CD14-positive monocyte (primary cell): ENCODE measurements at regions not wholly inside any gene's neighbourhood (a gene's known extent, or its start where the extent isn't known, plus 50 kb on each side); places are given as distances from the start of the nearest gene placed in this dataset.
A peak's percentile ranks its signal among the peaks of the same experiment; 100 is the strongest.

Experiments
- DNase-seq, 3 donors: peaks; one replicate each; pipeline ENCODE4 v3.0.0-alpha.2; 2011 to 2022
- H2AFZ ChIP-seq: 2 replicates; pipeline ENCODE4 v1.6.0; 2012; ENCODE audit warnings: mild to moderate bottlenecking, low read depth, low read length, inconsistent platforms; ENCODE audit not compliant: insufficient read depth, poor library complexity, severe bottlenecking
- H3K27ac ChIP-seq, 2 donors: 1 replicate in 1 of 2; 2 replicates in 1 of 2; pipeline ENCODE4 v1.5.1; 2012 to 2013; ENCODE audit warnings: low read length in 2 of 2, control low read depth in 1 of 2, inconsistent platforms in 1 of 2, low read depth in 1 of 2, mild to moderate bottlenecking in 1 of 2
- H3K27me3 ChIP-seq, 2 donors: one replicate each; pipeline versions ENCODE4 v1.6.0 to v1.6.1; 2011 to 2013; ENCODE audit warnings: low read length in 2 of 2; ENCODE audit not compliant: control insufficient read depth in 2 of 2, insufficient read depth in 2 of 2
- H3K36me3 ChIP-seq, 2 donors: replicated peaks in 1 of 2; 1 replicate in 1 of 2; 2 replicates in 1 of 2; pipeline versions ENCODE4 v1.5.1 to v1.6.1; 2012 to 2013; ENCODE audit warnings: low read length in 2 of 2, control low read depth in 1 of 2, inconsistent platforms in 1 of 2, mild to moderate bottlenecking in 1 of 2; ENCODE audit not compliant: insufficient read depth in 2 of 2, control insufficient read depth in 1 of 2
- H3K4me1 ChIP-seq, 2 donors: 1 replicate in 1 of 2; 2 replicates in 1 of 2; pipeline versions ENCODE4 v1.5.1 to v1.6.1; 2012 to 2013; ENCODE audit warnings: low read length in 2 of 2, control low read depth in 1 of 2, inconsistent platforms in 1 of 2, mild to moderate bottlenecking in 1 of 2, moderate library complexity in 1 of 2; ENCODE audit not compliant: insufficient read depth in 2 of 2, control insufficient read depth in 1 of 2
- H3K4me2 ChIP-seq: replicated peaks from 2 replicates; pipeline ENCODE3; 2012; ENCODE audit warnings: low read length, moderate library complexity, mild to moderate bottlenecking; ENCODE audit not compliant: poor library complexity, severe bottlenecking; ENCODE audit errors: extremely low read depth
- H3K4me3 ChIP-seq, 3 experiments: fragments of 200-600 bp in 1 of 3; sonication (generic) in 1 of 3; replicated peaks in 1 of 3; 1 replicate in 2 of 3; 2 replicates in 1 of 3; pipeline ENCODE4 v1.5.1; 2011 to 2013; ENCODE audit warnings: low read length in 3 of 3, mild to moderate bottlenecking in 3 of 3, control low read depth in 2 of 3, low read depth in 2 of 3, inconsistent platforms in 1 of 3, moderate library complexity in 1 of 3
- H3K79me2 ChIP-seq: 2 replicates; pipeline ENCODE4 v1.6.0; 2012; ENCODE audit warnings: mild to moderate bottlenecking, control low read depth, inconsistent platforms, low read length, moderate library complexity; ENCODE audit not compliant: insufficient read depth
- H3K9ac ChIP-seq: 2 replicates; pipeline ENCODE4 v1.6.0; 2017; ENCODE audit warnings: low read length, mild to moderate bottlenecking; ENCODE audit not compliant: insufficient read depth, poor library complexity, severe bottlenecking
- H3K9me3 ChIP-seq, 2 donors: replicated peaks in 1 of 2; 1 replicate in 1 of 2; 2 replicates in 1 of 2; pipeline versions ENCODE4 v1.5.1 to v1.6.1; 2012 to 2013; ENCODE audit warnings: low read length in 2 of 2, control low read depth in 1 of 2; ENCODE audit not compliant: control insufficient read depth in 1 of 2, insufficient read depth in 1 of 2
- H4K20me1 ChIP-seq: 2 replicates; pipeline ENCODE4 v1.6.0; 2012; ENCODE audit warnings: mild to moderate bottlenecking, low read length, control low read depth, moderate library complexity; ENCODE audit not compliant: insufficient read depth
- H3K27ac Mint-ChIP-seq, 7 donors: one replicate each; pipeline ENCODE4 v1.8.0; 2020; ENCODE audit warnings: mild to moderate bottlenecking in 7 of 7, mixed read lengths in 7 of 7, moderate library complexity in 6 of 7, inconsistent platforms in 2 of 7
- H3K27me3 Mint-ChIP-seq, 3 donors: one replicate each; pipeline ENCODE4 v1.8.0; 2021 to 2022; ENCODE audit warnings: low read depth in 3 of 3, mild to moderate bottlenecking in 3 of 3, mixed read lengths in 3 of 3, moderate library complexity in 3 of 3, inconsistent platforms in 1 of 3
- H3K36me3 Mint-ChIP-seq, 2 donors: one replicate each; pipeline ENCODE4 v1.8.0; 2020; ENCODE audit warnings: mixed read lengths in 2 of 2, inconsistent platforms in 1 of 2, mild to moderate bottlenecking in 1 of 2
- H3K4me1 Mint-ChIP-seq: one replicate; pipeline ENCODE4 v1.8.0; 2020; ENCODE audit warnings: mild to moderate bottlenecking, mixed read lengths
- H3K4me3 Mint-ChIP-seq, 2 donors: one replicate each; pipeline ENCODE4 v1.8.0; 2020; ENCODE audit warnings: mild to moderate bottlenecking in 2 of 2, mixed read lengths in 2 of 2, moderate library complexity in 1 of 2
- H3K9me3 Mint-ChIP-seq, 7 donors: one replicate each; pipeline ENCODE4 v1.8.0; 2020 to 2022; ENCODE audit warnings: mixed read lengths in 7 of 7, mild to moderate bottlenecking in 6 of 7, moderate library complexity in 6 of 7, inconsistent platforms in 2 of 7
- CTCF ChIP-seq: fragments of 200-600 bp; IDR thresholded peaks from one replicate; pipeline ENCODE4 v1.8.0; 2022; ENCODE audit warnings: antibody characterized with exemption, mild to moderate bottlenecking
- WGBS: methylation state at CpG from one replicate; pipeline ENCODE4 v1.1.5; 2013; ENCODE audit warnings: missing lambda C conversion rate; ENCODE audit not compliant: insufficient coverage; 5-methylcytosine and 5-hydroxymethylcytosine counted together
- intact Hi-C, 2 donors: fragments of 100-400 bp; cut with micrococcal nuclease; formaldehyde crosslinking; loops; one replicate each; pipeline versions ENCODE4 v1.15.0 to v1.15.1; 2023

DNA sequence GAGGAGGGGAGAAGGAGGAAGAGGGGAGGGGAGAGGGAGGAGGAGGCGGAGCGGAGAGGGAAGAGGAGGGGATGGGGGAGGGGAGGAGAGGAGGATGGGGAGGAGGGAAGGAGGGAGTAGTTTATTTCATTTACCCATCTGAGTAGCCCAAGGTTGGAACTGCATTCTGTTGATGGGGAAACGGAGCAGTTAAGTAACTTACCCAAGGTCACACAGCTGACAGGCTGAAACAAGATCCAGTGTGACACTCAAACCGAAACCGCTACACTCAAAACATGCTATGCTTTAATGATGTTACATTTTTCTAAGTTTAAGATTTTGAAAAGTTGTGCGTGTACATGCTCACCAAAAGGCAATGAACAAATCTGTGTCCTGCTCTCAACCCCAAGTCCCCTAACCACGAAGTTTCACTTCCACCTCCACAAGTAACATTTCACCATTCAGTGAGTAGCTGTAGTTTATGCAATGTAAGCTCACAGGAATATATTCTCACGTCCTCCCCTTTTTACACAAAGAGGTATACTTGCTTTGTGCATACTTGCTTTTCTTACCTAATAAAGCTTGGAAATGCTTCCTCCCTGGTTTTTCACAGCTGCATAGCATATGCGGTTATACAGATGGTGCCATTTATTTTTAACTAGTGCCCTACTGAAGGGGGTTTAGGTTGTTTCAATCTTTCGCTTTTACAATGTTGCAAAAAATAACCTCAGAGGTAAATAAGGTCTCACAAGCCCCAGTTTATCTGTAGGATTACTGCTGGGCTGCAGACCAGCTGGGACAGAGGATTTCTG lies 275.3 kb downstream of the PARN start:
- Histone ChIP-seq H3K9ac (no peak overlapping the region), H4K20me1 (no peaks in the 10 kb centered on the region), H3K79me2 (no peaks in the 10 kb centered on the region), H3K4me2 (peak overlapping the region; percentile 66), H3K36me3 (no peaks in the 10 kb centered on the region), H2AFZ (no peak overlapping the region), H3K27me3 (peaks cover 0 to 5% of the 10 kb centered on the region in 2 donors), H3K4me3 (peak overlapping the region in 1 of 3 experiments; percentile 31), H3K4me1 (peaks cover 17 to 25% of the 10 kb centered on the region in 2 donors), H3K27ac (peak overlapping the region; percentile 74 to 81), H3K9me3 (no peaks in the 10 kb centered on the region)
- peak; percentile 92 to 96 (median 93) for DNase-seq
- intact Hi-C loops: loop anchor here in 1 of 2 donors (5.0 kb wide), 1 partner anchor 62 kb away; no protein-coding TSS in a partner anchor
- Mint-ChIP-seq H3K27ac (peak overlapping the region; percentile 67 to 92 (median 89)), H3K36me3 (no peaks in the 10 kb centered on the region), H3K4me3 (peak overlapping the region; percentile 6 to 67), H3K27me3 (peaks cover 32 to 35% (median 33%) of the 10 kb centered on the region in 3 donors), H3K9me3 (peaks cover 0 to 2% (median 0%) of the 10 kb centered on the region in 7 donors), H3K4me1 (peaks cover 21% of the 10 kb centered on the region)
- WGBS: no CpG with 5 or more reads among the region's 10 CpGs
- TF ChIP-seq CTCF: no peak

DNA sequence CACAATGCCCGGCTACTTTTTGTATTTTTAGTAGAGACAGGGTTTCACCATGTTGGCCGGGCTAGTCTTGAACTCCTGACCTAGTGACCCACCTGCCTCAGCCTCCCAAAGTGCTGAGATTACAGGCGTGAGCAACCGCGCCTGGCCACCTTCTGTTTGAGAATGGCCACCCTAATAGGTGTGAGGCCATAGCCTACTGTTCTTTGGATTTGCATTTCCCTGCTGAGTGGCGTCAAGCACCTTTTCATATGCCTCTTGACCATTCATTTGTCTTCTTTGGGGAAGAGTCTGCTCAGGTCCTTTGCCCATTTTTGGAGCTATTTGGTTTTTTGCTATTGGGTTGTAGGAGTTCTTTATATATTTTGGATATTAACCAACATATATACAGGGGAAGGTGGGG lies 276.7 kb downstream of the PARN start:
- Histone ChIP-seq H3K4me1 (peaks cover 16 to 17% of the 10 kb centered on the region in 2 donors), H2AFZ (no peak overlapping the region), H3K79me2 (no peaks in the 10 kb centered on the region), H4K20me1 (no peaks in the 10 kb centered on the region), H3K36me3 (no peaks in the 10 kb centered on the region), H3K9ac (no peak overlapping the region), H3K4me2 (no peak overlapping the region), H3K27ac (no peak overlapping the region), H3K9me3 (no peaks in the 10 kb centered on the region), H3K4me3 (no peak overlapping the region), H3K27me3 (peaks cover 0 to 5% of the 10 kb centered on the region in 2 donors)
- DNase-seq: no peak
- WGBS: 86% methylated on average over 4 of the region's 6 CpGs
- no peaks in the 10 kb centered on the region for H3K36me3 Mint-ChIP-seq
- peaks cover 0 to 3% (median 0%) of the 10 kb centered on the region in 7 donors for H3K9me3 Mint-ChIP-seq
- no peak overlapping the region for H3K4me3 Mint-ChIP-seq
- no peak for TF ChIP-seq CTCF
- intact Hi-C loops: loop anchor here in 1 of 2 donors (5.0 kb wide), 1 partner anchor 61 kb away; no protein-coding TSS in a partner anchor
- H3K4me1 Mint-ChIP-seq: peaks cover 17% of the 10 kb centered on the region
- peaks cover 26 to 32% (median 26%) of the 10 kb centered on the region in 3 donors for H3K27me3 Mint-ChIP-seq
- H3K27ac Mint-ChIP-seq: peak overlapping the region in 5 of 7 donors; percentile 23 to 70 (median 41)
